ENCODE measurements at regions not wholly inside any gene's neighbourhood (a gene's known extent, or its start where the extent isn't known, plus 50 kb on each side); places are given as distances from the start of the nearest gene placed in this dataset.
A peak's percentile ranks its signal among the peaks of the same experiment; 100 is the strongest.
"Not testable (repeated sequence)": the region's sequence is repeated elsewhere in the genome, so short reads cannot be mapped to it uniquely, and the experiment has no call there.

- Histone ChIP-seq H3K27me3 (ENCODE audit: control insufficient read depth, insufficient read depth, low read length) (no peaks in the 10 kb centered on the region), H3K4me3 (ENCODE audit: low read depth, low read length) (no peak overlapping the region), H3K36me3 (ENCODE audit: control insufficient read depth, insufficient read depth, low read length) (no peaks in the 10 kb centered on the region)
- TF ChIP-seq CTCF (IDR thresholded peaks at IDR 0.05; ENCODE audit: insufficient read depth, low read length, severe bottlenecking), result no peak
- FAIRE-seq (no peak), DNase-seq (ENCODE audit: low read depth) (no peak)
Measured at GRCh38 chr6:54559136-54559535, 250.9 kb downstream of the TINAG start.

GRCh38 chr6:54564188-54564587 lies 255.9 kb downstream of the TINAG start:
- H3K4me3 ChIP-seq (ENCODE audit: low read depth, low read length); H3K36me3 ChIP-seq (ENCODE audit: control insufficient read depth, insufficient read depth, low read length); DNase-seq (ENCODE audit: low read depth); FAIRE-seq; H3K27me3 ChIP-seq (ENCODE audit: control insufficient read depth, insufficient read depth, low read length): not testable (repeated sequence)

GRCh38 chr6:54574671-54575070 lies 266.4 kb downstream of the TINAG start:
- TF ChIP-seq CTCF (IDR thresholded peaks at IDR 0.05; ENCODE audit: insufficient read depth, low read length, severe bottlenecking), result no peak
- DNase-seq (ENCODE audit: low read depth), result peak; percentile 27
- no peak for FAIRE-seq
- Histone ChIP-seq H3K4me3 (ENCODE audit: low read depth, low read length) (no peak overlapping the region), H3K36me3 (ENCODE audit: control insufficient read depth, insufficient read depth, low read length) (no peaks in the 10 kb centered on the region), H3K27me3 (ENCODE audit: control insufficient read depth, insufficient read depth, low read length) (no peaks in the 10 kb centered on the region)

- no peak for DNase-seq (ENCODE audit: low read depth)
- Histone ChIP-seq H3K36me3 (ENCODE audit: control insufficient read depth, insufficient read depth, low read length) (no peaks in the 10 kb centered on the region), H3K4me3 (ENCODE audit: low read depth, low read length) (no peak overlapping the region), H3K27me3 (ENCODE audit: control insufficient read depth, insufficient read depth, low read length) (no peaks in the 10 kb centered on the region)
- no peak for TF ChIP-seq CTCF (IDR thresholded peaks at IDR 0.05; ENCODE audit: insufficient read depth, low read length, severe bottlenecking)
- no peak for FAIRE-seq
Measured at GRCh38 chr6:54578261-54578660, 268.3 kb upstream of the FAM83B start.

- TF ChIP-seq CTCF (IDR thresholded peaks at IDR 0.05; ENCODE audit: insufficient read depth, low read length, severe bottlenecking), result no peak
- Histone ChIP-seq H3K36me3 (ENCODE audit: control insufficient read depth, insufficient read depth, low read length) (no peaks in the 10 kb centered on the region), H3K4me3 (ENCODE audit: low read depth, low read length) (no peak overlapping the region), H3K27me3 (ENCODE audit: control insufficient read depth, insufficient read depth, low read length) (no peaks in the 10 kb centered on the region)
- FAIRE-seq, result no peak
- no peak for DNase-seq (ENCODE audit: low read depth)
Measured at GRCh38 chr6:54579011-54579410, 267.6 kb upstream of the FAM83B start.

GRCh38 chr6:54586251-54586650 lies 260.3 kb upstream of the FAM83B start:
- no peak for TF ChIP-seq CTCF (IDR thresholded peaks at IDR 0.05; ENCODE audit: insufficient read depth, low read length, severe bottlenecking)
- Histone ChIP-seq H3K36me3 (ENCODE audit: control insufficient read depth, insufficient read depth, low read length) (no peaks in the 10 kb centered on the region), H3K4me3 (ENCODE audit: low read depth, low read length) (no peak overlapping the region), H3K27me3 (ENCODE audit: control insufficient read depth, insufficient read depth, low read length) (no peaks in the 10 kb centered on the region)
- FAIRE-seq, result no peak
- DNase-seq (ENCODE audit: low read depth), result peak; percentile 82

Measured in bronchial epithelial cell (primary cell).